ENCODE measurements at regions not wholly inside any gene's neighbourhood (a gene's known extent, or its start where the extent isn't known, plus 50 kb on each side); places are given as distances from the start of the nearest gene placed in this dataset.

GRCh38 chr2:236317938-236318396 lies 53.8 kb upstream of the ASB18 start:
- Mint-ChIP-seq H3K27ac (no peak overlapping the region), H3K36me3 (no peaks in the 10 kb centered on the region), H3K4me3 (no peak overlapping the region), H3K4me1 (no peaks in the 10 kb centered on the region), H3K9me3 (no peaks in the 10 kb centered on the region)
- ATAC-seq (peak; percentile 31), DNase-seq (ENCODE audit: low spot score in 2 of 2) (no peak)

GRCh38 chr2:236318401-236318800 lies 54.2 kb upstream of the ASB18 start:
- no peaks in the 10 kb centered on the region for H3K9me3 Mint-ChIP-seq
- H3K4me1 Mint-ChIP-seq, result no peaks in the 10 kb centered on the region
- H3K36me3 Mint-ChIP-seq, result no peaks in the 10 kb centered on the region
- DNase-seq (ENCODE audit: low spot score in 2 of 2) (no peak), ATAC-seq (no peak)
- H3K27ac Mint-ChIP-seq, result no peak overlapping the region
- no peak overlapping the region for H3K4me3 Mint-ChIP-seq

DNA sequence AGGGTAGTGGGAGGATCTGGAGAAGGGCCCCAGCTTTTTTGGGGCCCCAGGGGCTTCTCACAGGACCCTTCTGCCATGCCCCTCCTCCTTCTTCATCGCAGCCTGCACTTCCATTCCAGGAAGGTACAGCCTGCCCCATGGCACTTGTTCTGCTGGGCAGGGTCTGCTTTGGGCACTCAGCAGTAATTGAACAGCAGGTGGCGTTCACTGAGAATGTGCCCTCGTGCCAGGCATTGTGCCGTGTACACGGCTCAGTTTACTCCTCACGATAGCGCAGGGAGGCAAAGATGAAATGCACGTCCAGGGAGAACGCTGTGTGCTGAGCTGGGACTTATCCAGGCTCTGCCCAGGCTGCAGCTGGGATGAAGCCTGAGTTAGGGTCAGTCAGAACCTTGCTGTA lies 54.8 kb upstream of the ASB18 start:
- Mint-ChIP-seq H3K4me3 (no peak overlapping the region), H3K4me1 (no peaks in the 10 kb centered on the region), H3K36me3 (no peaks in the 10 kb centered on the region), H3K27ac (no peak overlapping the region), H3K9me3 (no peaks in the 10 kb centered on the region)
- ATAC-seq (no peak), DNase-seq (ENCODE audit: low spot score in 2 of 2) (no peak)

GRCh38 chr2:236321415-236321814 lies 57.2 kb upstream of the ASB18 start:
- H3K4me3 Mint-ChIP-seq, result no peak overlapping the region

GRCh38 chr2:236333417-236334121 lies 69.4 kb upstream of the ASB18 start:
- H3K4me3 Mint-ChIP-seq, result no peak overlapping the region
- no peaks in the 10 kb centered on the region for H3K36me3 Mint-ChIP-seq
- no peak overlapping the region for H3K27ac Mint-ChIP-seq
- peaks cover 4% of the 10 kb centered on the region for H3K4me1 Mint-ChIP-seq
- DNase-seq (ENCODE audit: low spot score in 2 of 2) (no peak), ATAC-seq (no peak)
- no peaks in the 10 kb centered on the region for H3K9me3 Mint-ChIP-seq

More at GRCh38 chr2:236321415-236321814, 57.2 kb upstream of the ASB18 start:
- Mint-ChIP-seq H3K9me3 (no peaks in the 10 kb centered on the region), H3K36me3 (no peaks in the 10 kb centered on the region), H3K27ac (no peak overlapping the region), H3K4me1 (no peaks in the 10 kb centered on the region)
- ATAC-seq (no peak), DNase-seq (ENCODE audit: low spot score in 2 of 2) (no peak)

GRCh38 chr2:236334122-236334876 lies 70.1 kb upstream of the ASB18 start:
- Mint-ChIP-seq H3K4me1 (peaks cover 4% of the 10 kb centered on the region), H3K27ac (no peak overlapping the region), H3K4me3 (no peak overlapping the region), H3K36me3 (no peaks in the 10 kb centered on the region), H3K9me3 (no peaks in the 10 kb centered on the region)
- no peak for DNase-seq (ENCODE audit: low spot score in 2 of 2)
- ATAC-seq, result peak; percentile 43

GRCh38 chr2:236335696-236336574 lies 71.7 kb upstream of the ASB18 start:
- no peaks in the 10 kb centered on the region for H3K36me3 Mint-ChIP-seq
- DNase-seq (ENCODE audit: low spot score in 2 of 2) (no peak), ATAC-seq (no peak)
- H3K9me3 Mint-ChIP-seq, result no peaks in the 10 kb centered on the region
- peaks cover 4% of the 10 kb centered on the region for H3K4me1 Mint-ChIP-seq
- H3K4me3 Mint-ChIP-seq, result no peak overlapping the region
- no peak overlapping the region for H3K27ac Mint-ChIP-seq

DNA sequence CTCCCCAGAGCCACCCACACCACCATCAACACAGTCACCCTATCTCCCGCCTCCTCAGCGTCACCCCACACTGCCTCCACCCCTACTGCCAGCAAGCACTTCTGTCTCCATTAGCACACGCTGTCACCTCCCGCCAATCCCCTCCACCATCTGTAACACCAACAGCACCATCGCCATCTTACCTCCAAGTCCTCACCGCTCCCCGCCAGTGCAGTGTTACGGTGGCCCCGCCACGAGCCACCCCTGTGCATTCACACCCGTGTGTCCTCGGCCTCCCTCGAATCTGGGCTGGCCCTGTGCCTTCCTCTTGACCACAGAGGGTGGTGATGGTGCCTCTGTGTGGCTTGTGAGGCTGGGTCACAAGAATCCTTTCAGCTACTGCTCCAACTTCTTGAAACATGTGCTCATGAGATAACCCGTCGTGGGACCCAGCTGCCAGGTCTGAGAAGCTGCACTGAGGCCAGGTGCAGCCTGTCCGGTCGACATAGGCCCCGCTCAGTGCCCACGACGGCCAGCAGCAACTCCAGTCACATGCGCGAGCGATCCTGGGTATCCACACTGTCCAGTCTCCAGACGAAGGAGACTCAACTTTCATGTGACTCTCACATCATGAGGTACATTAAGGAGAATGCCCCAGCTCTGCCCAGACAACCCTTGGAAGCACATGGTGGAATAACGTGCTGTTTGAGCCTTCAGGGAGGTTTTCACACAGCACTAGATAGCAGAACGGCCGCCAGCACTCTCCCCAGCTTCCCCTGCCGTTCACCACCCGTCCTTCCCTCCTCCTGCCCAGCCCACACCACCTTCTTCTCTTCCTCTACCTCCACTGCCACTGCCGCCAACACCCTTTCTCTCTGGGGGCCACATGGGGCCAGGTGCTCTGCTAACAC lies 72.6 kb upstream of the ASB18 start:
- H3K27ac Mint-ChIP-seq, result no peak overlapping the region
- ATAC-seq (peak; percentile 25), DNase-seq (ENCODE audit: low spot score in 2 of 2) (no peak)
- no peaks in the 10 kb centered on the region for H3K36me3 Mint-ChIP-seq
- H3K4me3 Mint-ChIP-seq, result no peak overlapping the region
- H3K9me3 Mint-ChIP-seq, result no peaks in the 10 kb centered on the region
- peaks cover 4% of the 10 kb centered on the region for H3K4me1 Mint-ChIP-seq

DNA sequence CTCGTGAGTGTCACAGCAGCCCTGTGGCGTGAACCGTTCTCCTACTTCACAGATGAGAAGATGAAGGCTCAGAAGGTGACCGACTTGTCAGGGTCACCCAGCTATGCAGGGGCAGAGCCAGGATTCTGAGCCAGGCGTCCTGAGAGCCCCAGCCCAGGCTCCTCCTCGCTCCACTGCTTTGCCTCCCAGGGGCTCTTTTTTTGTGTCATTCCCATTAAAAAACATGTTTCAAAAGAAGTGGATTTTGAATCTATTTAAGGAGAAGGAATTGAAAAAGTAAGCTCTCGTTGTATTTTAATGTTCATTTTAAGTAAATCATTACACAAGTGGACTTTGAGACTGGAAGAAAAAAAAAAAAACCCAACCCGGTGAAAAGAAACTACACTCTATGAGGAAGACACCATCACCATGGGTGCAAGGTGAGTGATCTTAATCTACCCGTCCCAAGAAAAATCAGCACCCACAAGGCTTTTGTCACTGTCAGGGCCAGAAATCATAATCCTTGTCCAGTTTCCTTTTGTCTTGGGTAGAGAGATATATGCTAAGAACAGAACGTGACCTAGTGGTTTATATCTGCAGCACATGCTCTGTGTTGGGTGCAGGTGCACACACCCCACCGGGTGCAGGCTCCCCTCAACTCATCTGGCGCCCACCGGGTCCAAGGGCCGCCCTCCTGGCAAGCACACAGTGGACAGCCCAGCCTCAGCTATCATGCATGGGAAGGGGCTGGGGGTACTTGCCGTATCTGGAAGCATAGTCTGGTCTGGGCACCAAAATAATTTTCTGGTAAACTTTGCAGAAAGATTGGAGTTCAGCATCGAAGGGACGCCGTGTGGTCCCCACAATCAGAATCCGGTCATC lies 73.5 kb upstream of the ASB18 start:
- H3K27ac Mint-ChIP-seq, result no peak overlapping the region
- H3K4me1 Mint-ChIP-seq, result peaks cover 4% of the 10 kb centered on the region
- no peak overlapping the region for H3K4me3 Mint-ChIP-seq
- no peaks in the 10 kb centered on the region for H3K9me3 Mint-ChIP-seq
- ATAC-seq, result no peak
- no peak for DNase-seq (ENCODE audit: low spot score in 2 of 2)
- H3K36me3 Mint-ChIP-seq, result no peaks in the 10 kb centered on the region

DNA sequence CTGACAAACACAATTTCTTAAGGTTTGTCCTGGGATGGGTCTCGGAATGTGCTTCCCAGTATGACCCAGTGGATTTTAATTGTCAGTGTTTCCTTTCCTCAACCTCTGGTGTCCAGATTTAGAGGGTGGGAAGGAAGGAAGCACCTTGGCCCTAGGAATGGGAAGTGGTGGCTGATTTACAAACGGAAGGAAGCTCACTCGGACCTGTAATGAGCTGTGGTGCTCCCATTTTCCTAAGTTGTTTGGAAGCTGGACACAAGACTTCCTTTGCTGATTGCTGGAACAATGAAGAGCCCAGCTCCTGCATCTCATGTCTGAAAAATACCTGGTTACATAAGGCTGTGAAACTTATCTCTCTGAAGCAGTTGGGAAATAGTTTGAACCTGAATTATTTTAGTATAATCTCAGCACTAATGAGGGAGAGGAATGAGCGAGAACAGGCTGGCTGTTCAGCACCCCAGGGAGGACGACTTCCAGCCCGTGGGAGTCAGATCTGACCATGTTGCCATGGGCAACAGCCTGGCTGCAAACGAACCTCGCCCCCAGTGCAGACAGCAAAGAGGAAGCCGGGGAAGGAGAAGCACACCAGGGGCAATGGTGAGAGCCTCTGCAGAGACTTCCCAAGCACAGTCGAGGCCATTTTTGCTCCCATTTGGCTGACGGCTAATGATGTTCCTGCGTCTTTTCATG lies 74.4 kb upstream of the ASB18 start:
- DNase-seq (ENCODE audit: low spot score in 2 of 2) (no peak), ATAC-seq (no peak)
- Mint-ChIP-seq H3K4me3 (no peak overlapping the region), H3K27ac (no peak overlapping the region), H3K36me3 (no peaks in the 10 kb centered on the region), H3K9me3 (no peaks in the 10 kb centered on the region), H3K4me1 (peaks cover 4% of the 10 kb centered on the region)

DNA sequence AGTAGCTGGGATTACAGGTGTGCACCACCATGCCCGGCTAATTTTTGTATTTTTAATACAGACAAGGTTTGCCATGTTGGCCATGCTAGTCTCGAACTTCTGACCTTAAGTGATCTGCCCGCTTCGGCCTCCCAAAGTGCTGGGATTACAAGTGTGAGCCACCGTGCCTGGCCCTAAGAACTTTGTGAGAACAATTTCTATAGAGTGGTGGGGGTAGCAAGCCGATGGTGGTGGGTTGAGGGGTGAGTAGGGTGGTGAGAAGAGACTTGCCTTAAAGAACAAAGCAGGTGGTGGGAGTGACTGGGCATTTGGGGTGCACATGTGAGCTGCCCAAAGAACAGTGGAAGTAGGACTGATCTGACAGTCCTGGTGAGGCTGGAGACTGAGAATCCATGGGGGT lies 76.0 kb upstream of the ASB18 start:
- H3K4me1 Mint-ChIP-seq, result peaks cover 4% of the 10 kb centered on the region
- no peaks in the 10 kb centered on the region for H3K36me3 Mint-ChIP-seq
- H3K4me3 Mint-ChIP-seq, result no peak overlapping the region
- no peak for DNase-seq (ENCODE audit: low spot score in 2 of 2)
- H3K27ac Mint-ChIP-seq, result no peak overlapping the region
- ATAC-seq, result no peak
- H3K9me3 Mint-ChIP-seq, result no peaks in the 10 kb centered on the region

DNA sequence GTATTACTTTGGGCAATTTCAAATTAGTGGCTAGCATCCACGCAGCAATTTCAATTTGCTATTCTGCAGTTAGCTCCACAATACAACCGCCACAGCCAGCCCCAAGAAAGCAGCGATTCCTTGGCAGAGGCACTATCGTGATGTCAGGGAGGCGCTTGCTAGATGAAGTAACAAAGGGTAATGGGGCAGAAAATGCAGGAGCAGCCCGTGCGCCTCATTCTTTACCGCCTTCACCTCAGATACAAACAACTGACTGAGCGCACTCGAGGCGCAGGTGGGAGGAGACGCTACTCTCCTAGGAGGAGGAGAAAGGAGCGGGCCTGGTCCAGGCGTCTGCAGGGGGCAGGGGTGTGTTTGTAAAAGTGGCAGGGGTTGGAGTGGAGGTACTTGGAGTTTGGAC lies 76.9 kb upstream of the ASB18 start:
- peaks cover 4% of the 10 kb centered on the region for H3K4me1 Mint-ChIP-seq
- no peak for ATAC-seq
- H3K27ac Mint-ChIP-seq, result peak overlapping the region; percentile 79

GRCh38 chr2:236341721-236342120 lies 77.5 kb upstream of the ASB18 start:
- Mint-ChIP-seq H3K27ac (peak overlapping the region; percentile 79), H3K4me1 (peaks cover 2% of the 10 kb centered on the region), H3K4me3 (no peak overlapping the region), H3K9me3 (no peaks in the 10 kb centered on the region), H3K36me3 (no peaks in the 10 kb centered on the region)
- ATAC-seq (no peak), DNase-seq (ENCODE audit: low spot score in 2 of 2) (no peak)

More for the DNA sequence above, 76.9 kb upstream of the ASB18 start:
- no peak for DNase-seq (ENCODE audit: low spot score in 2 of 2)
- H3K9me3 Mint-ChIP-seq, result no peaks in the 10 kb centered on the region
- H3K36me3 Mint-ChIP-seq, result no peaks in the 10 kb centered on the region
- H3K4me3 Mint-ChIP-seq, result no peak overlapping the region

All from stimulated activated effector memory CD8-positive, alpha-beta T cell treated with anti-CD3 and anti-CD28 coated beads, Interleukin-12 subunit alpha, Interleukin-12 subunit beta, amount 100 ng/mL, for 72 hours (primary cell).